Tibial artery (tissue), 4 donors: ENCODE measurements at regions not wholly inside any gene's neighbourhood (a gene's known extent, or its start where the extent isn't known, plus 50 kb on each side); places are given as distances from the start of the nearest gene placed in this dataset.

Experiments used
- DNase-seq, 2 donors: peaks; one replicate each; pipeline ENCODE4 v3.0.0-alpha.2; 2019
- H3K27ac ChIP-seq, 2 donors: fragments of 200-600 bp; sonication (generic) in 1 of 2; 1 replicate in 1 of 2; 2 replicates in 1 of 2; pipeline ENCODE4 v1.5.1; 2018 to 2019; ENCODE audit warnings: mild to moderate bottlenecking in 1 of 2
- H3K27me3 ChIP-seq, 2 donors: fragments of 200-600 bp; sonication (generic) in 1 of 2; one replicate each; pipeline versions ENCODE4 v1.5.1 to v1.6.0; 2016 to 2019
- H3K36me3 ChIP-seq, 3 donors: fragments of 200-600 bp; sonication (generic) in 2 of 3; one replicate each; pipeline ENCODE4 v1.5.1; 2016 to 2019; ENCODE audit warnings: mild to moderate bottlenecking in 2 of 3
- H3K4me1 ChIP-seq, 4 donors: fragments of 200-600 bp; sonication (generic) in 2 of 4; 1 replicate in 3 of 4; 2 replicates in 1 of 4; pipeline ENCODE4 v1.5.1; 2016 to 2019
- H3K4me3 ChIP-seq, 2 donors: fragments of 200-600 bp; sonication (generic) in 1 of 2; 1 replicate in 1 of 2; 2 replicates in 1 of 2; pipeline ENCODE4 v1.5.1; 2018 to 2019; ENCODE audit warnings: mild to moderate bottlenecking in 2 of 2
- H3K9me3 ChIP-seq, 3 donors: fragments of 200-600 bp; sonication (generic) in 1 of 3; one replicate each; pipeline ENCODE4 v1.5.1; 2016 to 2019
- CTCF ChIP-seq, 2 experiments: fragments of 200-600 bp in 1 of 2; fragments of 450-650 bp in 1 of 2; IDR thresholded peaks; one replicate each; pipeline ENCODE4 v1.5.1; 2017 to 2019; ENCODE audit warnings: antibody characterized with exemption in 2 of 2, mild to moderate bottlenecking in 1 of 2, moderate library complexity in 1 of 2
- intact Hi-C: fragments of 100-400 bp; cut with DNase I; formaldehyde crosslinking; loops from one replicate; pipeline ENCODE4 v1.15.0; 2023; ENCODE audit warnings: low total_unique reads

GRCh38 chr2:168312036-168312822 is 64.8 kb upstream of the STK39 start:
- Histone ChIP-seq H3K9me3 (peaks cover 0 to 4% (median 0%) of the 10 kb centered on the region in 3 donors), H3K27me3 (no peaks in the 10 kb centered on the region), H3K4me3 (no peak overlapping the region), H3K27ac (no peak overlapping the region), H3K4me1 (peaks cover 0 to 33% (median 3%) of the 10 kb centered on the region in 4 donors), H3K36me3 (no peaks in the 10 kb centered on the region)
- intact Hi-C loops: no loop called here
- no peak for DNase-seq
- no peak for TF ChIP-seq CTCF (IDR thresholded peaks at IDR 0.05)

GRCh38 chr2:168314236-168314635 is 66.8 kb upstream of the STK39 start:
- Histone ChIP-seq H3K9me3 (no peaks in the 10 kb centered on the region), H3K27me3 (no peaks in the 10 kb centered on the region), H3K4me3 (no peak overlapping the region), H3K4me1 (peaks cover 0 to 33% (median 3%) of the 10 kb centered on the region in 4 donors), H3K36me3 (no peaks in the 10 kb centered on the region), H3K27ac (no peak overlapping the region)
- intact Hi-C loops: no loop called here
- no peak for DNase-seq
- no peak for TF ChIP-seq CTCF (IDR thresholded peaks at IDR 0.05)

GRCh38 chr2:168315331-168316072 is 68.1 kb upstream of the STK39 start:
- H3K27me3 ChIP-seq: no peaks in the 10 kb centered on the region
- H3K4me1 ChIP-seq: peaks cover 0 to 33% (median 3%) of the 10 kb centered on the region in 4 donors
- no peak for TF ChIP-seq CTCF (IDR thresholded peaks at IDR 0.05)
- intact Hi-C loops: no loop called here
- DNase-seq: no peak
- H3K4me3 ChIP-seq: no peak overlapping the region
- H3K27ac ChIP-seq: no peak overlapping the region
- H3K9me3 ChIP-seq: no peaks in the 10 kb centered on the region
- no peaks in the 10 kb centered on the region for H3K36me3 ChIP-seq

DNA sequence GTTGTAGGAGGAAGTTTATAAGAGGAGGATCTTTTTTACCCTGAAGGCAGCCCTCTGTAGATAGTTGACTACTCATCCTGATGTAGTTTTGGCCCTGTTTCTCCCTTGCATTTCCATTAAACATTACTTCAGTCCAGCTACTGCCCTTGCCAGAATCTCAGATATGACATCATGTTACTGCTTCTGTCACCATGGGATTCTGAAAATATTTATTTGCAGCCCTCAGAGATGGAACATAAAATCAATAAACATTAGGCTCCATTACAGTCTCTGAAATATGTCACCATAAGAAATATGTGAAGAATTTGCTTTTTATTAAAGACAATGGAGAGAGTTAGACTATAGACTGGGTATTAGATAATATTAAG is 68.7 kb upstream of the STK39 start:
- no peak for TF ChIP-seq CTCF (IDR thresholded peaks at IDR 0.05)

GRCh38 chr2:168317282-168317681 is 69.9 kb upstream of the STK39 start:
- no peaks in the 10 kb centered on the region for H3K9me3 ChIP-seq
- H3K27me3 ChIP-seq: no peaks in the 10 kb centered on the region
- H3K4me1 ChIP-seq: peaks cover 0 to 23% (median 3%) of the 10 kb centered on the region in 4 donors
- no peaks in the 10 kb centered on the region for H3K36me3 ChIP-seq
- H3K27ac ChIP-seq: no peak overlapping the region
- TF ChIP-seq CTCF (IDR thresholded peaks at IDR 0.05): no peak
- no peak for DNase-seq
- intact Hi-C loops: no loop called here
- no peak overlapping the region for H3K4me3 ChIP-seq

More for the DNA sequence above, 68.7 kb upstream of the STK39 start:
- H3K4me1 ChIP-seq: peaks cover 0 to 33% (median 3%) of the 10 kb centered on the region in 4 donors
- DNase-seq: no peak
- intact Hi-C loops: no loop called here
- H3K27me3 ChIP-seq: no peaks in the 10 kb centered on the region
- no peak overlapping the region for H3K27ac ChIP-seq
- H3K36me3 ChIP-seq: no peaks in the 10 kb centered on the region
- no peaks in the 10 kb centered on the region for H3K9me3 ChIP-seq
- no peak overlapping the region for H3K4me3 ChIP-seq
